Large intestine (tissue), 3 donors: ENCODE measurements at regions not wholly inside any gene's neighbourhood (a gene's known extent, or its start where the extent isn't known, plus 50 kb on each side); places are given as distances from the start of the nearest gene placed in this dataset.

Experiments
- DNase-seq, 2 donors: peaks; one replicate each; pipeline versions ENCODE4 v3.0.0 to v3.0.0-alpha.2; 2013
- H3K27ac ChIP-seq: one replicate; pipeline ENCODE4 v1.5.1; 2013; ENCODE audit warnings: low read length
- H3K27me3 ChIP-seq: 2 replicates; pipeline ENCODE4 v1.6.1; 2013; ENCODE audit warnings: low read length; ENCODE audit not compliant: control insufficient read depth, insufficient read depth
- H3K36me3 ChIP-seq: 2 replicates; pipeline ENCODE4 v1.6.1; 2013; ENCODE audit warnings: low read length; ENCODE audit not compliant: control insufficient read depth, insufficient read depth
- H3K4me1 ChIP-seq: one replicate; pipeline ENCODE4 v1.6.1; 2013; ENCODE audit warnings: low read length; ENCODE audit not compliant: control insufficient read depth, insufficient read depth
- H3K4me3 ChIP-seq: one replicate; pipeline ENCODE4 v1.5.1; 2013; ENCODE audit warnings: low read length
- H3K9me3 ChIP-seq: one replicate; pipeline ENCODE4 v1.6.1; 2013; ENCODE audit warnings: mild to moderate bottlenecking, low read depth, low read length, moderate library complexity; ENCODE audit not compliant: control insufficient read depth
- WGBS: methylation state at CpG from one replicate; pipeline ENCODE4 v1.1.5; 2013; ENCODE audit warnings: low lambda C conversion rate; ENCODE audit not compliant: insufficient coverage; 5-methylcytosine and 5-hydroxymethylcytosine counted together

DNA sequence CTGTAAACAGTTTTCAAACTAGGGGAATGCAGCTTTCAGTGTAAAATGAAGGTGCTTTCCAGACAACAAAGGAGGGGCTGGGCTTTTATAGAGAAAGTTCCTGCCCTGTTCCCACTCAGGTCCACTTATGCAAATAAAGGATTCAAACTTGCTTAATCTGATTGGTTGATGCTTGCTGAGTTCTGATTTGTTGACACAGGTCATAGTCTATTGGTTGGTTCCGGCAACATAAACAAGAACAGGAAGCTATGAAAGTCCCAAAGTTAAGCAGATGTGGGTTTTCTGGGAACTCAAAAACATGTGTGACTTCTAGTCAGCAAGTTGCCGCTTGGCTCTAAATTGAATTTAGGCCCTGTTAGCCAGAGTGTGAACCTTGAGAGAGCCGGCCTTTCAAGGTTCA is 194.2 kb upstream of the SVIL start:
- no peak for DNase-seq
- no peaks in the 10 kb centered on the region for H3K4me1 ChIP-seq
- no peak overlapping the region for H3K4me3 ChIP-seq
- no CpG with 5 or more reads among the region's 3 CpGs for whole genome bisulfite sequencing
- H3K27ac ChIP-seq: no peak overlapping the region
- H3K36me3 ChIP-seq: no peaks in the 10 kb centered on the region
- no peaks in the 10 kb centered on the region for H3K27me3 ChIP-seq
- H3K9me3 ChIP-seq: no peaks in the 10 kb centered on the region

DNA sequence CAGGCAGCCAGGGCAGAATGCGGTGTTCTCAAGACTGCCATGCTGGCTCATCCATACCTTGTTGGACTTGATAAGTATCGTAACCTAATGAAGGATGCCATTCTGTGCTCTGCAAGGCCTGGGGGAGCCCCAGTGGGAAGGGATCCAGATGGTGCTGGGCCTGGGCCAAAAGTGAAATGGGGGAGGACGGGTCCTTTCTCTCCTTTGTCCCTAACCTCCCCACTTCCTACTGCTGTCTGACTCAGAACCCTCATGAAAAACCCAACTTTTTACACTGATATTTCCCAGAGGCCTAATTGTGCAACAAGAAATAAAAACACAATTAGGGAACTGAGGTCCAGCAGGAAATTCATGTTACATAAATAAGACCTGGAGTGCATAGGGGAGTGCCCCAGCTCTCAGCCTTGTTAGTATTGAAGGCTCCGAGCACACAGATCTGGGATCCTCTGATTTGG is 193.7 kb upstream of the SVIL start:
- H3K4me1 ChIP-seq: no peaks in the 10 kb centered on the region

DNA sequence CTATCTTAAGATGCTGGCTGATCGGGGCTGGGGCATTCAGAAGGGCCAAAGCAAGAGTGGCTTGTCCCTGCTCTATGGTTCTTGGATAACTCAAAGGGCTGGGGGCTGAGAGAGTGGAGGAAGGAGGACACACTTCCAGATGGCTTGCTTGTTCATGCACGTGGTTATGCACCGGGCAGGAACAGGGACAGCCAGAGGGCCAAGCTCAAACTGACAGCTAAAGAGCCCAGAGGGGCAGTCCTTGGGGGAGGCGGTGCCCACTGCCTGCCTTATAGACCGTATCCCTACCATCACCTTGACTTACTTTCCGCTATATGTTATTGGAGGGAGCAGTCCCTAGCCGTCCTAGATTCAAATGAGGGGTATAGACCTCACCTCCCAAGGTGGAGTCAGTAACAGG is 192.7 kb upstream of the SVIL start:
- Histone ChIP-seq H3K4me1 (no peaks in the 10 kb centered on the region), H3K27ac (no peak overlapping the region), H3K4me3 (no peak overlapping the region), H3K27me3 (no peaks in the 10 kb centered on the region), H3K9me3 (no peaks in the 10 kb centered on the region), H3K36me3 (no peaks in the 10 kb centered on the region)
- no CpG with 5 or more reads among the region's 7 CpGs for WGBS
- DNase-seq: no peak

More for the DNA sequence above, 193.7 kb upstream of the SVIL start:
- H3K36me3 ChIP-seq: no peaks in the 10 kb centered on the region
- no peak for DNase-seq
- H3K27me3 ChIP-seq: no peaks in the 10 kb centered on the region
- H3K27ac ChIP-seq: no peak overlapping the region
- H3K9me3 ChIP-seq: no peaks in the 10 kb centered on the region
- WGBS: 40% methylated on average over 1 of the region's 4 CpGs
- H3K4me3 ChIP-seq: no peak overlapping the region

DNA sequence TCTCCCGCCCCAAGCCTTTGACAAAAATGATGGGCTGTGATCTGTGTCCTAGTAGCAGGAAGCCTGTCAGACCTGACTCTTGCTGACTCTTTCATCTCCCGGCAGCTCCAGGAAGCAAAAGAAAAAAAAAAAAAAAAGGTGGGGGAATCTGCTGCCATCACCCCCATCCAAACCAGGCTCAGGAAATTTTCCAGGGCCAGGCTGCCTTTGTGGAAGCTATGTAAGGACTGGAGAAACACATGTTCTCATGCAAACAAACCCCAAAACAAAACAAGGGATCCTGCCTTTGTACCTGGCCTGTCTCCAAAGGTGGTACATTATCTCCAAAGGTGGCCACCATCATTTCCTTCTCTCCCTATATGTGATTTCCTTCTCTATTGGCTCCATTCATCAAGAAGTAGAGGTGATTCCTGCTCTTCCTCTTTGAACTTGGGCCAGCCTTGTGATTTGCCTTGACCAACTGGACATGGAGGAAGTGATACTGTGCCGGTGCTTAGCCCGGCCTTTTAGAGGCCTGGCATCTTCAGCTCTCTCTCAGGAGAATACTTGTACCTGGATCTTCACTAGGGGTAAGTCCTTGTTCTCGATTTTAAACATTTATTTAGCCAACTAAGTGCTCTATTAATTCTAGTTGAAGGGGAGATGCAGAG is 192.2 kb upstream of the SVIL start:
- peak in 1 of 2 donors; percentile 34 for DNase-seq
- H3K27me3 ChIP-seq: no peaks in the 10 kb centered on the region
- H3K4me1 ChIP-seq: no peaks in the 10 kb centered on the region
- no CpG with 5 or more reads among the region's 5 CpGs for WGBS
- H3K27ac ChIP-seq: no peak overlapping the region
- H3K9me3 ChIP-seq: no peaks in the 10 kb centered on the region
- no peaks in the 10 kb centered on the region for H3K36me3 ChIP-seq
- no peak overlapping the region for H3K4me3 ChIP-seq

DNA sequence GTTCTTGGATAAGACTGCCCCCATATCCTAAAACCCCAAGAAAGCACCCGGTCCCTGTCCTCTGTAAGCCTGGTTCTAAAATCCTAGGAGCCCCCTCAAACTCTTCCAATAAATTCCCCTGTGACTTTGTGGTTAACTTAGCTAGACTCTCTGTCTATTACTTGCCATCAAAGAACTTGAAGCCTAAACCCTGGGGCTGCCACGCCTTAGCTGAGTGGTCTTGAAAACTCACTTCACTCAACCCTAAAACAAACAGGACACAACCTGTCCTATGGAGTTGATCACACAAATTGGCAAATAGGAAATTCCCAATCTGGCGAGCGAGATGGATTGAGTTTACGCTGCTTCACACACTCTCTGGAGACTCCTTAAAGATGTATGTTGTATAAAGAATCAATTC is 191.4 kb upstream of the SVIL start:
- H3K9me3 ChIP-seq: no peaks in the 10 kb centered on the region
- H3K36me3 ChIP-seq: no peaks in the 10 kb centered on the region
- H3K27me3 ChIP-seq: no peaks in the 10 kb centered on the region
- H3K4me3 ChIP-seq: no peak overlapping the region
- no peak overlapping the region for H3K27ac ChIP-seq
- no peak for DNase-seq
- no CpG with 5 or more reads among the region's 5 CpGs for WGBS
- no peaks in the 10 kb centered on the region for H3K4me1 ChIP-seq

DNA sequence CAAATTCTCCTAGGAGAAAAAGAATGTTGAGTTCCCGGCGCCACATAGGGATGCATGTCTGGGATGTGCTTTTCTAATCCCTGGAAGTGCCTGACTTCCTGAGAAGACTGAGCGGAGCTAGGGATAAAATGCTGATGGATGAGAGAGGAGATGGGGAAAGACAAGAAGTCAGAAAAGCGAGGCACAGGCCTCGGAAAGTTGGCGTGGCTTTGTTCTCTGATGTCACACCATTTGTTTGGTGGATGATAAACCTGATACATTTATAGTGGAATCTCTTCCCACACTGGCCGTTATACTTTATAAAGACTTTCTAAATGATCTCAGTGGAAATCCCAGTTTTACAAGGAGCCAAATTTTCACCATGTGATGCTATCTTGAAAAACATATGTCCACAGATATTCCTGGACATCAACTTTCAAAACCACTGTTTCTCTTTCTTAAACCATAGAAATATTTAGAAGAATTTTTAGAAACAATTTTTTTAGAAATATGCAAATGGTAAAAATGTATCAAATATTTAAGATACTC is 188.8 kb upstream of the SVIL start:
- no peak overlapping the region for H3K27ac ChIP-seq
- DNase-seq: no peak
- no peaks in the 10 kb centered on the region for H3K9me3 ChIP-seq
- no peaks in the 10 kb centered on the region for H3K4me1 ChIP-seq
- 100% methylated on average over 1 of the region's 7 CpGs for WGBS
- H3K4me3 ChIP-seq: no peak overlapping the region
- H3K36me3 ChIP-seq: no peaks in the 10 kb centered on the region
- peaks cover 3% of the 10 kb centered on the region for H3K27me3 ChIP-seq

DNA sequence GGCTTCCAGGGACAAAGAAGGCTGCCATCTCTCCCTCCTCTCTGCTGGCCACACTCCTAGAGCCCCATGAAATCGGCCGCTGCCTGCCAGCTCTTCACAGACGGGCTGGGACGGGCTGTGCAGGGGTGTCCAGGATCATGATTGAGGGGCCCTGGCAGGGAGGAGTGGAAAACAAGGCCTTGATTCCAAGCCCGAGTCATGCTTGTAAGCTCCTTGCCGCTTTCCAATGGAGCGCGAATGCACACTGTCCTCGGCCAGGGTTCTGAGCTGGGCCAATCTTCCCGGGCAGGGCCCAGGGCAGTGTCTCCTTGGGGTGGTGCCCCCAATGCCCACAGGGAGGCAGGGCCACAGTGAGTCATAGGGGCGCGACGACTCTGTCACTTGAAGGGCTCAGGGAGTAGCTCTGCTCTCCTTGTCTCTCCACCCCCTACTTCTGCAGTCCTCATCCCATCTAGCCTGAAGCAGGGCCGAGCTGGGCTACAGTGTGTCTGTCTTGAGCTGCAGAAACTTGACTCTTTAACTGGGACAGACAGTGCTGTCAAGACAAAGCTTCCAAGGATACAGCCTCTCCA is 186.2 kb upstream of the SVIL start:
- H3K36me3 ChIP-seq: no peaks in the 10 kb centered on the region

DNA sequence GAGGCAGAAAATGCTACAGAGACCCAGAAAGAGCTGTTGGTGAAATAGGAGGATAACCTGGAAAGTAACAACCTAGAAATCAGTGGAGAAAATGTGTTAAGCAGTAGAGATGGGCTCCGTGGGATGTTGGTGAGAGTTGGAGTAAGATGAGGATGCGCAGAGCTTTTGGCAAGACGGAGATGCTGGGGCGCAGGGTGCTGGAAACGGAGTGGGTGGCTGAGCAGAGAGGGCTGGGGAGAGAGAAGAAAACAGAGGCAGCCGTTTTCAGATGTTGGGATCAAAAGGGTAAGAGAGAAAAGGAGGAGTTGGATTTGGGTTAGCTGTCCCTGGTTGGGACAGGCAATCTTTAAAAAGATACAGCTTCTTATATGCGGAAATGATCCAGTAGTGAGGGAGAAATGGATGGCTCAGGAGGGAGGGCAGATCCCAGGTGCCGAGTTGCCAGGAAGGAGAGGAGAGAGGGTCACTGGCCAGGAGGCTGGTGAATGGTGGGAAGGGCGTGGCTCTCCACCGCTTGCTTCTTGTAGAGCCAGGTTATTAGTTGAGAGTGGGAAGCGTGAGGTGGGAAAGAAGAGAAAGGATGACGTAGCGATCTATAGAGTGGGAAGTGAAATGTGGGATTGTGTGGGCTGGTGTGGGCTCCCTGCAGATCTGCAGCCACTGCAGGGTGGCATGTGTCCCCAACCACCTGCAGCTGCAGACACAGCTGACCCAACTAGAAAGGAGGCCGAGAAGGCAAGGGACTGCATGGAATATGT is 182.2 kb upstream of the SVIL start:
- WGBS: 91% methylated on average over 6 of the region's 14 CpGs
- no peak for DNase-seq
- H3K27ac ChIP-seq: no peak overlapping the region
- H3K27me3 ChIP-seq: peaks cover 3% of the 10 kb centered on the region
- no peak overlapping the region for H3K4me3 ChIP-seq
- H3K4me1 ChIP-seq: peaks cover 4% of the 10 kb centered on the region
- no peaks in the 10 kb centered on the region for H3K9me3 ChIP-seq
- H3K36me3 ChIP-seq: no peaks in the 10 kb centered on the region

More for the DNA sequence above, 186.2 kb upstream of the SVIL start:
- no peak for DNase-seq
- H3K4me1 ChIP-seq: no peaks in the 10 kb centered on the region
- peaks cover 3% of the 10 kb centered on the region for H3K27me3 ChIP-seq
- H3K27ac ChIP-seq: no peak overlapping the region
- WGBS: no CpG with 5 or more reads among the region's 14 CpGs
- no peaks in the 10 kb centered on the region for H3K9me3 ChIP-seq
- no peak overlapping the region for H3K4me3 ChIP-seq

DNA sequence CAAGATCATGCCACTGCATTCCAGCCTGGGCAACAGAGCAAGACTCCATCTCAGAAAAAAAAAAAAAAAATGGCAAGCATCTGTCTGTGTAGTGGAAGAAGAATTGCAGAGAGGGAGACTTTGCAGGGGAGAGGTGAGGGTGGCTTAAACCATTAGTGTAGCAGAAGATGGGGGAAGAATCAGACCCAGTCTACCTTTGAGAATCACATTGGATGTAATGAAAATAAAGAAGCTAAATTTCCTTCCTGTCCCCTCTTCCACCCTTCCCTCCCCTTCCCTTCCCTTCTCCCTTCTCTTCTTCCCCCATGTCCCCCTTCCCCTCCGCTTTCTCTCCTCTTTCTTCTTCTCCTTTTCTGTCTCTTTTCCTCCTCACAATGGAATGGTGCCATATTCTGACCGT is 180.8 kb upstream of the SVIL start:
- 100% methylated on average over 1 of the region's 2 CpGs for WGBS
- peaks cover 4% of the 10 kb centered on the region for H3K4me1 ChIP-seq
- H3K9me3 ChIP-seq: no peaks in the 10 kb centered on the region
- H3K36me3 ChIP-seq: no peaks in the 10 kb centered on the region
- H3K27me3 ChIP-seq: peaks cover under 1% of the 10 kb centered on the region
- no peak for DNase-seq
- no peak overlapping the region for H3K4me3 ChIP-seq
- no peak overlapping the region for H3K27ac ChIP-seq

DNA sequence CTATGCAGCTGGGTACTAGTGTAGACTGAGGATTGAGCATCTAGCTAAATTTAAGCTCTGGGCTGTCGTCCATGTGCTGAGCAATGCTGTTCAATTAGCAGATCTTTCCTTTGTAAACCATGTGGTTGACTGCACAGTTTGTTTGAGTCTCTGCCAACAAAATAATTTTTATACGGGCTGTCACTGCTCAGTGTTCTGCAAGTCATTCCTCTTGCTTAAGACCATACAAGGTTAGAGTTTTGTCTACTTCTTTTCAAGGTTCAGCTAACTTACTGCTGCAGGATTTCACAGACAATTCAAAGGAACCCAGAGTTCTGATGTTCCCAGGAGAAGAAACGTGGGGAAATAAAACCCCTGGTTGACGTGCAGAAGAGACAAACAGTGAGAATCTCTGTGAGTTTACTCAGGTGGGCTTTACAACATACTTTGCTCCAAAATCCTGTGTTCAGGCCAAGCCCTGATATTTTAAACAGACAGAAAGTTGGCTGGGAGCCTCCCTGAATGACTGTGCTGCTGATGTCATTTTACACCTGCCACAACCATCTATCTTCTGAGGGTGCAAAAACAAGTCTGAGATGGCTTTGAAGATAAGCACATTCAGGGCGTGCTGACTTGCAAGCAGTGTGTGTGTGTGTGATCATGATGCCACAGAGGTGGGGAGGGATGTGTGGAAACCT is 177.1 kb upstream of the SVIL start:
- H3K9me3 ChIP-seq: no peaks in the 10 kb centered on the region
- H3K36me3 ChIP-seq: no peaks in the 10 kb centered on the region
- peaks cover 4% of the 10 kb centered on the region for H3K4me1 ChIP-seq
- no peak overlapping the region for H3K4me3 ChIP-seq
- H3K27me3 ChIP-seq: no peaks in the 10 kb centered on the region
- DNase-seq: peak; percentile 33 to 46
- WGBS: 40% methylated on average over 1 of the region's 5 CpGs
- peak overlapping the region; percentile 39 for H3K27ac ChIP-seq
